ENCODE measurements at regions not wholly inside any gene's neighbourhood (a gene's known extent, or its start where the extent isn't known, plus 50 kb on each side); places are given as distances from the start of the nearest gene placed in this dataset.

DNA sequence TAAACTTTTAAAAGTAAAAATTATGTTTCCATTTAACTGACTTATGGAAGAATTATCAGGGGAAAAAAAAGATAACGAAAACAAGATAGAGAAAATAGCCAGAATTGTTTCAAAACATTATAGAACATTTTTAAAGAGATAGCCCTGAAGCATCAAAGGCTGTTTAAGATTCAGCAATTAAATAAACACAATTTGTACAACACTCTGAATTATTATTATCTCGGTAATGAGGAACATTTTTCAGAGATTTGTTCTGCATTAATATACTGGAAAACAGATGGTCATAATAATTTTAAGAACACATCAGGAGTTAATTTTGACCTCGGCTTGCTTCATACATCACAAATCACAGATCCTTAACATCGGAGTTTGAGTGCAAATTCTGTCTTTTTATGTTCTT is 643.8 kb downstream of the SORCS1 start:
- DNase-seq (ENCODE audit: low spot score), result no peak

DNA sequence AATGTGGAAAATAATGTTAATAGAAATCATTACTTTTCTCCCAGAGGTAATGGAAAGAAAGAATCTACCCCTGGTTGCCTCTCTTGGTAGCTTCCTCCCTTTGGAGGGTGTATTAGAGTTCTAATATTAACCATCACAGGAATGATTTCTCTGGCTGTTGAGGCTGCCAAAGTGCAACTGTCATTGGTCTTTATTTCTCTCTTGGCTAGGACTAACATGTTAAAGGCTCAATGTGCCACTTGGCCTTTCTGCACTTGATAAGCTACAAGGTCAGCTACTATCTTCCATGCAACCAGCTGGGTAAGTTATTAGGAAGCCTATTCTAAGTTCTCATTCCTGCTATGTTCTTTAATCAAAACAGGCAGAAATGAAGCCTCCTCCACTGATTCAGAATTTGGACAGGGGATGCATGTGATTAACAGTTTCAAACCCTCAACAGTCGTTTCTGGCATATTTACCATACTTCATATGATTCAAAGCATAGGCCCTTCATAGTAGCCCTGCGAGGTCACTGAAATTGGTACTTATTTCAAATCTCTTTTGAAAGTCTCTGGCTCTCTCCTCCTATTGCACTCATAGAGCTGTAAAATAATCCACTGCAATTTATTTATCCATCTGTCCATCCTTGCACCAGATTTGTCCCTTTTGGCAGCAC is 645.0 kb downstream of the SORCS1 start:
- DNase-seq (ENCODE audit: low spot score), result no peak

DNA sequence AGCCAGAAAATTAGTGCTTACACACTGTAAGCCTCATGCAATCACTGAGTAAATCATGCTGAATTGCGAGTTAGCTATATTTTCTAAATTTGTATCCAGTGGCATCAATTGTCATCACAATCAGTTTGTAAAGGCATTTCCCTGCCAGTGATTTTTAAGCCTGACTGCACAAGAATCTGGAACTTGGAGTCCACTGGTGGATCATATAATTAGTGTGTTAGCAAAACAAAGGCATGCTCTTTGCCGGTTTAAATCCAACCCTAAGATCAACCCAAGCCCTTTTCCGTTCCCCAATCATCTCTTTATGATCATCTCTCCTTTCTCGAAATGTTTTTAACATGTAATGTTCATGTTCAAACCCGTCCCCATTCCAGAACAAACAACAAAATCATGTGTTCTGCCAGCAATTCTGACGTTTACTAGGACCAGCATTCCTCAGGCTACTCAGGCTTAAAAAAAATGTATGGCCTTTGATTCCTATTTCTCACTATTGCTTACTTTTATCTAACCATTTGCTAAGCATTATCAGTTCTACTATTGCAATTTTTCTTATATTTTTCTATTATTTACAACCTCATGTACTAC is 649.2 kb downstream of the SORCS1 start:
- no peak for DNase-seq (ENCODE audit: low spot score)

DNA sequence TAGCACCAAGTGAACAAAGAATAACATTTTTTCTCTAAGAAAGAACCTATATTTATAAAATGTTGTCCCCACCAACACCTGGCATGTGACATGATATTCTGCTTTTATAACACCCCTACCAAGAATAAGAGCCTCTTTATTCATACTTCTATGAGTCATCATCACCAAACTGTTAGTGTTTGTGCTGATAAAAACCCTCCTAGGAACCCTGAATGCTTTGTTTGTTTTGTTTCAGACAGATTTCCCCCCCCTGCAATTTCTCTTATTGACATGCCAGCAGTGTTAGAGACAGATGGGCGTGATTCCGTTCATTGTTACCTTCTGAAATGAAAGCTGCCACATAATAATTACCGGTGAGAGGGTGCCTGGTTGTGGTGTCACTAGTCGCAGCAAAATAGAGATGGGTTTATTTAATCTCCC is 651.1 kb downstream of the SORCS1 start:
- DNase-seq (ENCODE audit: low spot score), result no peak

DNA sequence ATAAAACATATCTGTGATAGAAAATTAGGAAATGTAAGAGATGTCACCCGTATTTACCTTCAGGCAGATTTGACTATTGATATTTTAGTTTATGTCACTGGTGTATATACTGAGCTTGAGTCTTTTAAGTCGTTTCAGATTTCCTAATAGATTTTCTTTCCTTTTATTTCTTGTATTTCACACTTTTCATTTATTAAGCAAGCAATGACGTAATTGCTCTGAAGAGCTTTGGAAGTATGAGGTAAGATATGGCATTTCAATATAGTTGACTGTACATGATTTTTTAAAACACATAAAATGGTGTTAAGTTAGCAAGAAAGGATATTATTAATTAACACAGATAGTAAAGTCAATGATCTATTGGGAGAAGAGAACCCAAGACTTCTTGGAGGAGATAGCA is 652.6 kb downstream of the SORCS1 start:
- no peak for DNase-seq (ENCODE audit: low spot score)

DNA sequence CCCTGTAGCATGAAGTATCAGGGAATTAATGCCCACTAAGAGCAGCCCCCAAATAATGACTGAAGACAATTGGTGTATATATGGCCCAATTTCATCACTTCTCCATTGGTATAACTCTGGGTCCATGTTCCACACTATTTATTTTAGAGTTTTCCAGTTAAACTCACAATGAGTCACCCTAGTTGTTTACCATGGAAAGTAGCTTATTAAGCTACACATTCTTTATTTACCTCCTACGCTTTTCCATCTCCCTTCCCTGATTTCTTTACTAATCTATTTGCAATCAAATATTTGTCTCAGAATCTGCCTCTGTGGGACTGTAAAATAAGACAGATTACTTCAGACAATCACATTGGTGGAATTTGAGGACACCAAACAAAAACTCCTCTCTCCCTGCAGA is 655.6 kb downstream of the SORCS1 start:
- DNase-seq (ENCODE audit: low spot score), result no peak

DNA sequence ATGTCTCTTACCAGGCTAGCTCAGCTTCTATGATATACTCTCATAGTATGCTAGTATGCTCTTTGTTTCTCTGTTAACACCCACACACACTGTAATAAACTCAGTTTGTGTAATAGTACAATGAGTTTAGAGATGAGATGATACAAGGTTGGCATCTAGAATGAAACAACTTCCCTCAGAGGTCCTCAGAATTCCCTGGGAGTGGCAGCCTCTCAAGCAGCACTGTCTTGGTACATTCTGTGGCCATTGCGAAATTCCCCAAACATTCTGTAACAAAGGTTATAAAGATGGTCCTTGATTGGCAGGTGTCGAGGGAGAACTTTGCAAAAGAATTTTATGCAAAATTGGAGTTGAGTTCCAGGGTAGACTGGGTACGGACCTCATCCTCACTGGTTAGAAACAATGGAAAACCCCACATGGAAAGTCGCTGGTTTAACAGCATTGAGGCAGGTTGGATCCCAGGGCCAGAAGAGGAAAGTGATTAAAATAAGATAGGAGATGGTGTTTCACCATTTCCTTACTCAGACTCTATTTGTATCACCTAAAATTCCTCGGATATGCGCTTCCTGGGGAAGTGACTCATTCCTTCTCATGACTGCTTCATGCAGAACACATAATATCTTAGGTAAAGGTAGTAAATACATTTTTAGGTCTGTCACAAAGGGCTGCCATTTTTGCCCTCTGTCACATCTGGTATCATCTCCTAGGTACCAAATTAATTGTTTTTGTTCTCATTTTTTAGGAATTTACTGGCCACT is 657.8 kb downstream of the SORCS1 start:
- DNase-seq (ENCODE audit: low spot score), result no peak

DNA sequence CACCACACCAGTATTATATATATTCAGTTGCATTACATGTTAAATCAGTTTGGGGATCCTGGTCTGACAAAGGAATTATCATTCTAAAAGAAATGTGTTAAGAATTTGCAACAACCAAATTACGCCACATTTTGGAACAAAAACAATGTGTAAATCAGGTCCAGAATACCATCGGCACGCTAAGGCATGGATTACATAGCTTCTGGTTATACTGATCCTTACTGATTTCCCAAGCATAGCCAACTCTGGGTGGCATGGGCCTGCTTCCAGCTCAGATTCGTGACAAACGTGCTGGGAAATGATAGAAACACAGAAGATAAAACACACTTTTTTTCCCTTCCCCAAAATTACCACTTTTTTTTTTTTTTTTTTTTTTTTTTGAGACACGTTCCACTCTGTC is 660.0 kb downstream of the SORCS1 start:
- no peak for DNase-seq (ENCODE audit: low spot score)

DNA sequence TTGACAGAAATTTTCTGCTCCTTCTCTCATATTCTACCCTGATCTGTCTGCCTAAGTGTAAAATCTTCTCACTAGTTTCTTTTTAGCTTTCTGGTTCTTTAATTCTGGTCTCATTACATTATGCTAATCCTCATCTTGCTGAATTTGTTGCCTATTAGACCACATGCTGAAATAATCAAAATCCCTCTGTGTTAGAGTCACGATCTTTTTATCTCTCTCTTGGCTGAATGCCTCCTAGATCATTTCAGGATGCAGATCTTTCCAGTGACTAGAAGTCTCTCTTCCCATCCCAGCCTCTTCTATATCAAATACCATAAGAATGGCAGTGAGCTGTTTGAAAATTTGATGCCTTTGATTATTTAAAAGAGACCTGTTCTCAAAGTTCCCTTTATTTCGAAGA is 661.9 kb downstream of the SORCS1 start:
- DNase-seq (ENCODE audit: low spot score), result no peak

DNA sequence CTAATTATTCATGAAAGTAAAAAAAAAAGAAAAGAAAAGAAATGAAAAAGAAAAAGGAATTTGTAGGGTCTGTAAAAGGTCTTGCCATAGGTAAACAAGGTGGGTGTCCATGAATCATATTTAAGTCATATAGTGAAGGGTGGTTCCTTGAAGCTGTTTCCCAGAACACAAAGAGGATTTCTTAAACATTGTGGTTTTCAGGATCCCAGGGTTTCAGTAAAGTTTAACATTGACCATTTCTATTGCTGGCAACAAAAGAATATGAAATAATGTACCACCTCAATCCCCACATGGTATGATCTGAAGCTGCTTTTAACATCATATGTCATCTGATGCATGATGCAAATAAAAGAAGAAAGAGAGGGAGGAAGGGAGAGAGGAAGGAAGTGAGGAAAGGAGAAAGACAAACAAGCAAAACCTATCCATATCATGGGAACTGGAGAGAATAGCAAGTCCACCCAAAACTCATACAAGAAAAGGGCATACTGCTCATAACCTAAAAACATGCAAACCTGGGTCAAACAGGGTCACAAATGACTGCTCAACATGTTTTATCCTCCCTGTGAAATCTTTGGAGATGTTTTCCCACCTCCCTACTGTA is 663.5 kb downstream of the SORCS1 start:
- no peak for DNase-seq (ENCODE audit: low spot score)

DNA sequence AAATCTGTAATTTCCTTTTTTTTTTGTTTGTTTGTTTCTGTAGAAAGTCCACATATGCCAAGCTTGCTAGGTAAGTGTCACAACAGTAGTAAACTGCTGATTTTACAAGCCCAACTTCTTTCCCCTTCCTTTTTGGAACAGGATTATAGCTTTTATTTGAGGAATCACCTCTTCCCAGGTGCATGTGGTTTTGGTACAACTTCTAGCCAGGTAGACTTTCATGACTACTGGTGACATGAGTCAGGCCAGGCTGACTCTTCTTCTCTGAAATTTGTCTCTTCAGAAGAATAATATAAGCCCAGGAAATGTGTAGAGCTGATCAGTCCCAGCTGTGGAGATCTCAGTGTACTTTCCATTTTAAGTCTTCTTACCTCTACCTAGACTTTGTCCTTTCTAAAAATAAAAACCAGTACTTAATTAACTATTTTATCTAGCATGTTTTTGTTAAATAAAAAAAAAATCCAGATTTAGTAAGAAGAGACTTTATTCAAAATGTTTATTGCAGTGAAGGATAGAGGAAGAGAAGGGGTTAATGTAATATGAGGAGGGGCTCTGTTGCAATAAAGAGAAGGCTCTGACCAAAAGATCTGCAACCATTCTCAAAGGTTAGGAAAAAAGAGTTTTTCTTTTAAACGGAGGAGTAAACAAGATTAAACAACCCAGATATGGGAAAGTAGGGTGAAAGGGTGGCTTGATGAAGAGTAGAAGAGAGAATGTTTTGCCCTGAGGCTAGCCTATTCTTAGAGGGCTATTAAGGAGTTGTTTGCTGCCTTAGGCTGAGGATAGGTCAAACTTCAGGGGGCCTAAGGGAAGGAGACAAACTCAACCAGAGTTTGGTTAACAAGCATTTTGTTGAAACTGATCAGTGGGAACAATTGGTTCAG is 664.2 kb downstream of the SORCS1 start:
- no peak for DNase-seq (ENCODE audit: low spot score)

DNA sequence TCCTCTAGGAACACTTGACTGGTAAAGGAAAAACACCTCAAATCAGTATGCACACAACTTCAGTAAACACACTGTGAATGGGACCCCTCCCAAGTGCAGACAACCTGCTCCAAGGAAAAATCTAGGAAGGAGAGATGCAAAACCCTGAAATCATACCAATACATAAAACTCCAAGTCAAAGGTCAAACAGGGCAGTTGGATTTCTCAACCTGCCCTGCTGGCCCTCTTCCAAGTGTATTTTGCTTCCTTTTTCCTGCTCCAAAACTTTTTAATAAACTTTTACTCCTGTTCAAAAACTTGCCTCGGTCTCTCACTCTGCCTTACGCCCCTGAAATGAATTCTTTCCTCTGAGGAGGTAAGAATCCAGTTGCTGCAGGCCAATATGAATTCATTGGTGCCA is 665.1 kb downstream of the SORCS1 start:
- DNase-seq (ENCODE audit: low spot score), result no peak

DNA sequence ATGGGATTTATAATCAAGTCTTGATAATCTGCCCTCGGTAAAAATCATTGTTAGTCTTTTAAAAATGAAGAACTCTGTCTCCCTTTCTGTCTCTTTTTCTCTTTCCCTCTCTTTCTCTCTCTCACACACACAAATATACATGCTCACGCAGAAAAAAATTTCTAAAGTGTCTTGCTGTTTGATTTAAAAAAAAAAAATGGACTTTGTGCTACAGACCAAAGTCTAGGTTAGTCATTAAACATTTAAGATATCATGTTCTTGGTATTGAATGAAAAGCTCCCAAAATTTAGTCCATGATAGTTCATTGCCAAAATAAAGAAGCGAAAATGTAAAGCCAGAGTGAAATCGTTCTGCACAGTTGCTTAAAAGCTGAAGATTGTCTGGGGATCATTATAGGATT is 665.8 kb downstream of the SORCS1 start:
- DNase-seq (ENCODE audit: low spot score), result no peak

DNA sequence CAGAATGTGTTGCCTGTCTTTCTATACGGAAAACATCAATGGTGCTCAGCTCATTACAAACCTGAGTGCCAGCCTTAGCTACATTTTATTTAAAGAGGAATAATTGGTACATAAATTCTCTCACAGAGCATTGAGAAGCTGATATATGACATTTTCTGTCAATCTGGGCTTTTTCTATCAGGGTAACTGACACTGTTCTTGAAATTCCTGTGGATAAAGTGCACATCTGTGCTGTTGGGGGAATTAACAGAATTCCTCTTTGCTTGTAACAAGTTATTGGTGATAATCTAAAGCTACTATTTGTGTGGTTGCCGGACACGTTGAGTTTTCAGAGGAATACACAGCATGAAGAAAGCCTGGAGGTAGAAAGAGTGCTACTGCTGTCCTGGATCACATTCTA is 668.6 kb downstream of the SORCS1 start:
- no peak for DNase-seq (ENCODE audit: low spot score)

DNA sequence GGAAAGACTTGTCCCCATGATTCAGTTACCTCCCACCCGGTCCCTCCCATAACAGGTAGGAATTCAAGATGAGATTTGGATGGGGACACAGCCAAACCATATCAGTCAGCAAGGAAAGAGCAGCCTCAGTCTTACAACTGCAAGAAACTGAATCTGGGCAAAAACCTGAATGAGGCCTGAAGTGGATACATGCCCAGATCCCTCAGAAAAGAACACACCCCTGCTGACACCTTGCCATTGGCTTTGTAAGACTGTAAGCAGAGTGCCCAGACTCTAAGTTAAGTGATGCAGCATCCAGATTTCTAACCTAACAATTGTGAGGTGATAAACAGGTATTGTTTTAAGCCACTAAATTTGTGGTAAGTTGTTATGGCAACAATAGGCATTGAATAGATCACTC is 670.8 kb downstream of the SORCS1 start:
- DNase-seq (ENCODE audit: low spot score), result no peak

DNA sequence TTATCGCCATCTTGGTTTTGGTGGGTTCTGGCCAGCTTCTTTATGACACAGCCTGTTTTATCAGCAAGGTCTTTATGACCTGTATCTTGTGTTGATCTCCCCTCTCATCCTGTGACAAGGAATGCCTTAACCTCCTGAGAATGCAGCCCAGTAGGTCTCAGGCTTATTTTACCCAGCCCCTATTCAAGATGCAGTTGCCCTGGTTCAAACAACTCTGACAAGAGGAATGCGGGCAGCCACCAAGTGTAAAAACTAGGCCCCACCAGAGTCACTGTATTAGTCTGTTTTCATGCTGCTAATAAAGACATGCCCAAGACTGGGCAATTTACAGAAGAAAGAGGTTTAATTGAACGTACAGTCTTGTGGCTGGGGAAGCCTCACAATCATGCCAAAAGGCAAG is 671.3 kb downstream of the SORCS1 start:
- DNase-seq (ENCODE audit: low spot score), result no peak

DNA sequence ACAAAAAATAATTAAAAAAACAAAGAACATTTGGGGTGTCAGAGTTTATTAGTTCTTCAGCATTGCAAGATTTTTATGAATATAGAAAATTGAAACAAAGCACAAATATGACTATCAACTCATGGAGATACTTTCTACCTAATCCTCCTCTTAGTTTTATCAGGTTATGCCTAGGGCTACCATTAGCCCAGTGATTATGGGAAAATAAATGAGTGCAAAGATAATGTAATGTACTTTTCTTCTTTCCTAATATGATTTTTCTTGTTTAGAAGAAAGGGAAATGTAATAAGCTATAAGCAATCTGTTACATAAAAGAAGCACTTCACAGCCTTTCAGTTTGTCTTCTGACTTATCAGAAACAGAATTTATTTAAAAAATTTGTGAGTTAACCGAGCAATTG is 676.8 kb downstream of the SORCS1 start:
- DNase-seq (ENCODE audit: low spot score), result no peak

DNA sequence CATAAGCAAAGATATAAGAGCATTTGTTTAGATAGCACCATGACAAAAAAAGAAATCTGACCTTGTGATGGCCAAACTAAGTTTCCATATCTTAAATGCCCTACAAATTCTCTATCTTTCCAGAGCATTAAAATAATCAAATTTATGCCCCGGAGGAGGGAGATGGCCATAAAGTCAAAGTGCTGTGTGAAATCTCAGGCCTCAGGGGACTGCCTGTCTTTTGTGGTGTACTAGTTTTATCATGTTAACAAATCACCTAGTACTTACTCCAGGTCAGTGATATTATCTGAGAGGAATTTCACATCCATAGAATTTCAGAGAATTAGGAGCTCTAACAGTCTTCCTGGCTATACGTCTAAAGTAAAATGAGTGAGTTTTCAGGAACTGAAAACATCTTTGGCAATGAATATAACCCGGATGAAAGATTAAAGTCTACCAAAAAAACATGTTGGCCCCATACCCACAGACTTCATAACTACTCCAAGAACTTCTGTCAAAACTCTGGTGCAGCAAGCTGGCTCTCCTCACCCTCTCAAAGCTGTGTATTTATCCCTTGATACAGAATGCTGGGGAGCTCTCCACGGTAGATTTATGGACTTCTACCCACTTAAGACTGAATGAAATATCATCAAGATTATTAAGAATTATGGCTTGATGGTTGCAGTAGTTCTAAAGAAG is 682.8 kb downstream of the SORCS1 start:
- DNase-seq (ENCODE audit: low spot score), result no peak

DNA sequence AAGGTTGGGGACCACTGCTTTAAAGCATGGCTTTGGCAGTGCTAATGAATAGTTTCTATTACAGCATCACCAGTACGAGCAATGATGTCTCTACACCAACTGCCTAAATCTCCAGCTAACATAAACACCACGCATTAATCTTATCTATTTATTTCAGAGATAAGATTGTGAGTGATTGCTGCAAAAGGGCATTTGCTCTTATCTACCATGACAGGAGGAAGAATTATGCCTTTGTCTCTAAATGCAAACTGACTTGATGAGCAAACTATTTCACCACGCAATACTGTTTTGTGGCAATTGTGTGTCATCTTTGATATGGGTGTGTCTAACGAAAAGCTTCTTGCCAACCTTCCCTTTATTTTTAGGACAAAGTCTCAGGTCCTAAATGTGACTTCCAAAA is 684.9 kb downstream of the SORCS1 start:
- DNase-seq (ENCODE audit: low spot score), result no peak

DNA sequence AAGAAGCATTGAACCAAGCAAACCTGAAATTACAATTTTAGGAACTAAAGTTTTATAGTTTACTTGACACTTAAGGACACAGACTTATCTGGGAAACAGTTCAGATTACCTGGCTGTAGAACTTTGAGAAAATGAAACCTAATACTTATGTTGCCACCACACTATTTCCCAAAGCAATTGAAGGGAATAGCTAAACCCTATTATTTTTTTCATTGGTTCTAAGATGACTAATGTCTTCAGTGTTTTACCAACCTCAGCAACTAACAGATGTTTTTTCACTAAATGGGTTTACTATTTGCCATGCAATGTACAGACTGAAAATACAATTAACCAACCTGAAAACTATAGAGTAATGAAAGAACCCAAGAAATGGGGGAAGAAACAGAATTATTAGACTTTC is 689.6 kb downstream of the SORCS1 start:
- no peak for DNase-seq (ENCODE audit: low spot score)

DNA sequence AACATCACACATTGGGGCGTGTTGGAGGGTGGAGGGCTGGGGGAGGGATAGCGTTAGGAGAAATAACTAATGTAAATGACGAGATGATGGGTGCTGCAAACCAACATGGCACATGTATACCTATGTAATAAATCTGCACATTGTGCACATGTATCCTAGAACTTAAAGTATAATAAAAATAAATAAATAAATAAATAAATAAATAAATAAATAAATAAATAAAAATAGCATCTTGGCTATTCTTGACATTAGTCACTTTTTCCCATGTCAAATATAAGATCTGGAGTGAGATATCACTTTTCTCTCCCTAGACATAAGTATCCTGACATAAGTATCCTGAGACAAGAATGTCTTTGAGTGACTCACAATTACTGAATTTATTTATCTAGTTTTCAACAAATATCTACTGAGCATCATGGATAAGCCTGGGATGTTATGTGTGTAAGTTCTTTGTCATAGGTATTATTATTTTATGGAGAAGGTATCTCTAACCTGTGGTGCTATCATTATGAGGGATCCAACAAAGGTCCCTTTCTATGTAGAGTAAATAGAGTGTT is 691.3 kb downstream of the SORCS1 start:
- DNase-seq (ENCODE audit: low spot score), result no peak
